ENCODE measurements at regions not wholly inside any gene's neighbourhood (a gene's known extent, or its start where the extent isn't known, plus 50 kb on each side); places are given as distances from the start of the nearest gene placed in this dataset.

DNA sequence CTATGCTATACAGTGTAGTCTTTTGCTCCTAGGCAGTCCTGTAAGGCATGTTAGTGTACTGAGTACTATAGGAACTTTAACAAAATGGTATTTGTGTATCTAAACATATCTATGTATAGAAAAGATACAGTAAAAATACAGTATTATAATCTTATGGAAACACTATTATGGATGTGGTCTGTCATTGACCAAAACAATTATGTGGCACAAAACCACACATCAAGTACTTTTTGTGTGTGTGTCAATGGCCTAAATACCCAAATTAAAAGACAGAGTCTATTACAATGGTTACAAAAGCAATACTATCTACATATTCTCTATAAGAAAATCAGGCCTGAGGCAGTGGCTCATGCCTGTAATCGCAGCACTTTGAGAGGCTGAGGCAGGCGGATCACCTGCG lies 610.2 kb upstream of the NDST4 start:
- TF ChIP-seq CTCF (IDR thresholded peaks at IDR 0.05; ENCODE audit: insufficient read depth, low read length) (no peak), POLR2AphosphoS5 (IDR thresholded peaks at IDR 0.05; ENCODE audit: low read depth) (no peak)
- TF ChIP-seq, protein P1, sequence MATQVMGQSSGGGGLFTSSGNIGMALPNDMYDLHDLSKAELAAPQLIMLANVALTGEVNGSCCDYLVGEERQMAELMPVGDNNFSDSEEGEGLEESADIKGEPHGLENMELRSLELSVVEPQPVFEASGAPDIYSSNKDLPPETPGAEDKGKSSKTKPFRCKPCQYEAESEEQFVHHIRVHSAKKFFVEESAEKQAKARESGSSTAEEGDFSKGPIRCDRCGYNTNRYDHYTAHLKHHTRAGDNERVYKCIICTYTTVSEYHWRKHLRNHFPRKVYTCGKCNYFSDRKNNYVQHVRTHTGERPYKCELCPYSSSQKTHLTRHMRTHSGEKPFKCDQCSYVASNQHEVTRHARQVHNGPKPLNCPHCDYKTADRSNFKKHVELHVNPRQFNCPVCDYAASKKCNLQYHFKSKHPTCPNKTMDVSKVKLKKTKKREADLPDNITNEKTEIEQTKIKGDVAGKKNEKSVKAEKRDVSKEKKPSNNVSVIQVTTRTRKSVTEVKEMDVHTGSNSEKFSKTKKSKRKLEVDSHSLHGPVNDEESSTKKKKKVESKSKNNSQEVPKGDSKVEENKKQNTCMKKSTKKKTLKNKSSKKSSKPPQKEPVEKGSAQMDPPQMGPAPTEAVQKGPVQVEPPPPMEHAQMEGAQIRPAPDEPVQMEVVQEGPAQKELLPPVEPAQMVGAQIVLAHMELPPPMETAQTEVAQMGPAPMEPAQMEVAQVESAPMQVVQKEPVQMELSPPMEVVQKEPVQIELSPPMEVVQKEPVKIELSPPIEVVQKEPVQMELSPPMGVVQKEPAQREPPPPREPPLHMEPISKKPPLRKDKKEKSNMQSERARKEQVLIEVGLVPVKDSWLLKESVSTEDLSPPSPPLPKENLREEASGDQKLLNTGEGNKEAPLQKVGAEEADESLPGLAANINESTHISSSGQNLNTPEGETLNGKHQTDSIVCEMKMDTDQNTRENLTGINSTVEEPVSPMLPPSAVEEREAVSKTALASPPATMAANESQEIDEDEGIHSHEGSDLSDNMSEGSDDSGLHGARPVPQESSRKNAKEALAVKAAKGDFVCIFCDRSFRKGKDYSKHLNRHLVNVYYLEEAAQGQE (IDR thresholded peaks at IDR 0.05; ENCODE audit: insufficient replicate concordance, low read depth) = no peak

Measured in HL-60 (cell line).